EH (cell line): ENCODE measurements at regions not wholly inside any gene's neighbourhood (a gene's known extent, or its start where the extent isn't known, plus 50 kb on each side); places are given as distances from the start of the nearest gene placed in this dataset.
A peak's percentile ranks its signal among the peaks of the same experiment; 100 is the strongest.

Source experiments
- DNase-seq: peaks from one replicate; pipeline ENCODE4 v3.0.0-alpha.2; 2015; ENCODE audit warnings: low read depth

DNA sequence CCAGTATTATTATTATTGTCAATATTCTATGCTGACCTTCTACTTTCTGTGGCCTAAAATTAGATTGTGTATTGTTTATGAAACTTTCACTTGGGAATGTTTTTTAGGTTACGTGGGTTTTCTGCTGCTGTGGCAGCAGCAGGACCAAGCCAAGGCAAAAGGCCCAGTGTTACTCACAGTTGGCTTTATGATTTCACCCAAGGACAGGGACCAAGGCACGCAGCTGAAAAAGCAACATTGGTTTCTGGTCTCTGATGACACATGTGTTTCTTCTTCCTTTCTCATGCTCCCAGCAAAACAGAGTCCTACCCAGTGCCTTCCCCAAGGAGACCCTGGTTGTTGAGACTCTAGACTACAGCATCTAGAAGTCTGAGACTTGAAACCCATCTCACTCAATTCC lies 413.7 kb downstream of the SETD4 start:
- DNase-seq = peak; percentile 81

DNA sequence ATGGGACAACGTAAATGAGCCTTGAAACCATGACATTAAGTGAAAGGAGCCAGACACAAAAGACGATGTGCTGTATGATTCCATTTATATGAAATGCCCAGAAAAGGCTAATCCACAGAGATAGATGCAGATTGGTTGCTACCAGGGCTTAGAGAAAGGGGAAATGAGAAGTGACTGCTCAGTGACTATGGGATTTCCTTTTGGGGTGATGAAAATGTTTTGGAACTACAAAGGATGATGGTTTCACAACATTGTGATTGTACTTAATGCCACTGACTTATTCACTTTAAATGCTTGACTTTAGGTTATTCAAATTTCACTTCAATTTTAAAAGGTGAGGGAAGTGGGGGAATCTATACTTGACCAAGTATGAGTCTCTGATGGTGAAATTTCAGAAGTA lies 414.3 kb downstream of the SETD4 start:
- no peak for DNase-seq

- DNase-seq = no peak
Observed at GRCh38 chr21:35644523-35644922, 415.8 kb downstream of the SETD4 start.

GRCh38 chr21:35643176-35643575 lies 417.1 kb downstream of the SETD4 start:
- DNase-seq = peak; percentile 76

DNA sequence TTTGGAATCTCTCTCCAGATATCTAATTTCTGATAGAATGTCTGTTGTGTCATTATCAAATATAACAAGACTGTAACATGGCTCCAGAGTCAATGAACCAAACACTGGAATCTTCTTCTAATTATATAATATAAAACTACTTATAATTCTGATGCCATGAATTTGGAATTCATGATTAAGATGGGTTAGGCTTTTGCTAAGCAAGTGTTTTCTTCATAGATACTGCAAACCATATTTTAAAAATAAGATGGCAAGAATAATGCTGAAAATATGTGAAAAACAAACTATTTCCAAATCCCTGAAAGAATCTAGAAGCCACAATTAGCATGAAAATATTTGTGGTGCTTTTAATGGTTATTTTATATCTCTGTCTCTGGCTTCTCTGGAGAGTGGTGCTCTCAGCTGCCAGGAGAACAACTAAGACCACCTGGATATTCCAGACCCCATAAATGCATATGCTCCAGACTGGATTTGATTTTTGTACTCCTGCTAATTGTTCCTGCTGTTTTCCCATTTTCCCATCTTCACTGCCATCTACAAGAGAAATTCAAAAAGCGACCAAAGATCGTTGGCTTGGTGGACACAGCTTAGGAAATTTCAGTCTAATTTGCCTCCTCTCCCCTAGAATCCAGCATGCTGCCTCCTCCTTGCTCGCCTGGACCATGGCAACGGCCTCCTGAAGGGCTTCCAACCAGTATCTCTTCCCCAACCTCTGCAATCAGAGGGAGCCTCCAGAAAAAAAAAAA lies 418.9 kb downstream of the SETD4 start:
- DNase-seq = peak; percentile 89

- DNase-seq = peak; percentile 85
Observed at GRCh38 chr21:35637431-35637830, 422.9 kb downstream of the SETD4 start.

GRCh38 chr21:35635994-35636393 lies 424.3 kb downstream of the SETD4 start:
- DNase-seq = no peak

- DNase-seq = peak; percentile 95
Observed at GRCh38 chr21:35635261-35635660, 425.1 kb downstream of the SETD4 start.

DNA sequence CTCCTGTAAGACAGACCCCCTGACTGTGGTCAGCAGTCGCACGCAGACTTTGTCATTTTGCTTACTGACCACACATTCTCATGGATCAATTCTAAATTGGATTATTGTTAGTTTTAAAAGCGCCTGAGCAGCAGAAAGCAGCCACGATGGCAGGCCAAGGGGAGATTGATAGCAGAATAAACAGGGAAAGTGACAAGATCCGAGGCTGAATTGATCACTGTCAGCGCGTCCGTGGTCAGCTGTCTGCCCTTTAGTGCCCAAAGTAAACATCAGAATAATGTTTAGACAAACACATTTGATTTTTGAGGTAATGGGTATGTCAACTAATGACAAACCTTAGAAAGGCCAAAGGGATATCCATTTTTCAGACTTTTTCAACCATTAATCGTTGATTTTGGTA lies 426.8 kb downstream of the SETD4 start:
- DNase-seq = no peak

GRCh38 chr21:35632711-35633110 lies 427.6 kb downstream of the SETD4 start:
- no peak for DNase-seq

DNA sequence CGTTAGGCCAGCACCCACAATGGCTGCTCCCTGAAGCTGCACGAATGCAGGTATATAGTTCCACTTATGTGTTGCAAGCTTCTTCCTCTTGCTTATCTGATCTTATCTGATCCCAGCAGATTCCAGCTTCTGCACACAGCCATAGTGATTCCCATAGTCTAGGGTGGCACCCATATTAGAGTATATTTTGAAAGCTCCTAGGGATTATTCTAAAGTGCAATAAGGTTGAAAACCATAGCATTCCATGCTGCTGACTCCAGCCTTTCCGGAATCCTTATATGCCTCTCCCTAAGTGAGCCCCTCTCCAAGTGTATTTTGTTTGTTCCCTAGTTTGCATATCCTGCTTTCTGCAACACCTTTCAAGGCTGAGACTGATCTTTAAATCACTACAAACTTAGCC lies 432.0 kb downstream of the SETD4 start:
- DNase-seq = peak; percentile 79

DNA sequence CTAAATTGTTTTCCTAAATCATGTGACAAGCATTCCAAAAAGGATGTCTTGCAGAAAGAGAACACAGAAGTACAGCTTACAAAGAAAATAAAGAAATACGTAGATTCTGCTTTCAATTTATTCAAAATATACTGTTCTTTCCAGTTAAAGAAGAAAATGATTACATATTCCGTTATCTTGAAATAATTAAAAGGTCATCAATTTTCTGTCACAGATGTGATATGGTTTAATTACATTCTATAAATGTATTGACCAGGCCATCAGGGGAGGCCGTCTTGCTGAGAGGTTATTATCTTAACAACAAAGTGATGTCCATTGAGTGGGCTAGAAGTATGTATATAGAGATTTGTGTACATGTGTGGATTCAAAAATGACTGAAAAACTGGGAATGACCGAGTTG lies 432.9 kb downstream of the SETD4 start:
- no peak for DNase-seq

DNA sequence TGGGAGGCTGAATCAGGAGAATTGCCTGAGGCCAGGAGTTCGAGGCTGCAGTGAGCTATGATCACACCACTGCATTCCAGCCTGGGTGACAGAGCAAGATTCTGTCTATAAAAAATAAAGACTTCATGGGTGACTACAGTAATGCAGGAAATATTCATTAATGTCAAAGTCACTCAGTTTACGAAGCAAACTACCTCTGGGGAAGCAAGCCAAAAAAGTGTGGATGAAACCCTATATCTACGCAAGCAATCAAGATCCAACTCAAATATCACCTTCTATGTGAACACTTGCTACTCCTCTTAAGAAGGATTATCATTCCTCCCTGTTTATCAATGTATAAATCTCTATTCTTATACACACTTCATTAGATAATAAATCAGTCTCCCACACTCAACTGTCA lies 434.8 kb downstream of the SETD4 start:
- DNase-seq = no peak

DNA sequence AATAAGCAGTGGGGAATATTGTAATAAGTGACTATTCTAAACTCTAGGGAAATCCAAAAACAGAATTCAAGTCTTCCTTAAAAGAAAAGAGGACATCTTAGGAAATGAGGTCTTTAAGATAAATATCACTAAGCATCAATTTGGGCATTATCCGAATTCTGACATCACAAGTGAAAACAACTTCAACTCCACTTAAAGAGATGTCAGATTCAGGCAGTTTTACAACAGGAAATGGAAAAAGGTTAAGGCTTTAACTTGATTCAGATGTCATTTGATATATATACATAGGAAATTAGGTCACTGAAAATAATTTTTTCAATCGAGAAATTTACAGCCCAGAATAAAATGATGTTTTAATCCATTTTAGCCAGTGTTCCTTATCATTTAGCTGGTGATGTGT lies 435.4 kb downstream of the SETD4 start:
- peak; percentile 59 for DNase-seq

DNA sequence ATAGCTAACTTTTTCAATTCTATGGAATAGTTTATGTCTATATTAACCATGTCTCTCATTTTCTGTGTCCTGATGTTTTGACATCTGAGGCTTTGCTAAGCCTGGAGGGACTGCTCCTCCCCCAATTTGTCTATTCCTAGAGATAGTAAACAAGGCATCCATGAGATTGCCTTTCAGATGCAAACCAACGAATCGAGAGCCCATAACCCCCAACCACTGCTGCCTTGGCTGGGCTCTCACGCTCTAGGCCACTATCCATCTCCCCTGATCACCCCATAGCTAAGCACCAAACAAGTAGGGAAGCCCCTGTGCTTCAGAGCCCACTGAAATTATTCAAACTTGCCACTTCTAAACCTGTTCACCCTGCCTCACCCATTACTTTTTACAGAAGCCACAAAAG lies 437.7 kb downstream of the SETD4 start:
- no peak for DNase-seq

DNA sequence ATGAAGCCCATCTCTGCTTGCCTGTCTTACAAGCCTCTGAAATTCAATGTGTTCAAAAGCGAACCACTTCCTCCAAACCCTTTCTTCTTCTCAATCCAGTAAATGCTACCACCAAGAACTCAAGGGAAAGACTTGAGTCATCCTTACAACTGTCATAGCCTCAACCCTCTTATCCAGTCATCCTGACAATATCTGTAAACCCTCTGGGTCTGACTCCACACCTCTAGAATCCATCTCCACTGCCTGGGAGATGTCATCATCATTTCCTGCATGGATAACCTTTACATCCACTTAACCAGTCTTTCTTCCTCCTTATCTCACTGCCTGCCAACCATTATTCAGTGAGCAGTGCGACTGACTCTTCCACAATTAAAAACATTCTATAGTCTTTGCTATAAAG lies 441.1 kb downstream of the SETD4 start:
- peak; percentile 91 for DNase-seq

DNA sequence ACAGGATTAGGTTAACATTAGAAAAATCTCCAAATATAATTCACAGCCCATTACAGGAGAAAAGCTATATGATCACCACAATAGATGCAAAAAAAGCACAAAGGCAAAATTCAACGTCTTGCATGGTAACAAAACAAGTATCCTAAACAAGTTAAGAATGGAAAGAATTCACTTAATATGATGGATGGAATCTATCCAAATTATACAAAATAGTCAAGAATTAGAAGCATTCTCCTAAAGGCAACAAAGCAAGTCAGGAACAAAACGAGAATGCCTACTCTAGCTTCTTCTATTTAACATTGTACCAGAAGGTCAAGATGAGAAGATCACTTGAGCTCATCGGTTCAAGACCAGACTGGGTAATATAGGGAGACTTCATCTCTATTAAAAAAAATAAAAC lies 442.8 kb downstream of the SETD4 start:
- DNase-seq = peak; percentile 52

DNA sequence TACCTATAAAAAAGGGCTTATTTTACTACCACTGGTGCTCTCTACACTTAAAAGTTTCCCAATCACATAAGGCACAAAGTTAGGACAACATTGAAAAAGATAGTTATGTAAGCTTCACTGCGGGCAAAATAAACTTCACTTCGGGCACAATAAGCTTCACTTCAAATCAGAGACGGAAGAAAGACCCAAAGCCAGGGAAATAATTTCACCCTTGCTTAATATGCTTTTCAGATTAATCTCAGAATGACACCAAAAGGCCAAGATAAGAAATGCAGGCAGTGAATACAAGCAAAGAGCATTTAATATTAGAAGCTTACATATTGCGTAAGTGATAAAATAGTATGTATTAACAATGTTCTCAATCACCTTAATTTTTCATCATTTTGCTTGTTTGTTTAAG lies 444.2 kb downstream of the SETD4 start:
- peak; percentile 73 for DNase-seq

DNA sequence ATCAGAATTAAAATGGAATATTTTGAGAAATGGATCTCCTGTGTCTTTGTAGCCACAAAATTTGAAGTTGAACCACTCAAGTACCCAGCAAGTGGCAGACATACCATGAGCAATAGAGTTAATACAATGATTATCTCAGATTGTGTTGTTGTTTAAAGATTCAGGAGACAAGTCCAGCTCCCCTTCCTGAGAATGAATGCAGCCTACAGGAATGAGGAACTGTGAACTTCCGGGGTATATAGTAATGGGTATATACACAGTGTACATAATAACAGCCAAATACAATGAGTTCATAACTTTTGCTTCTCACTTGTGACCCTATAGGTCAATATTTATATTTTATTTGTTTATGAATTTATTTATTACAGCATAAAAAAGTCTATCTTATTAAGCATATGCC lies 445.0 kb downstream of the SETD4 start:
- DNase-seq = no peak

DNA sequence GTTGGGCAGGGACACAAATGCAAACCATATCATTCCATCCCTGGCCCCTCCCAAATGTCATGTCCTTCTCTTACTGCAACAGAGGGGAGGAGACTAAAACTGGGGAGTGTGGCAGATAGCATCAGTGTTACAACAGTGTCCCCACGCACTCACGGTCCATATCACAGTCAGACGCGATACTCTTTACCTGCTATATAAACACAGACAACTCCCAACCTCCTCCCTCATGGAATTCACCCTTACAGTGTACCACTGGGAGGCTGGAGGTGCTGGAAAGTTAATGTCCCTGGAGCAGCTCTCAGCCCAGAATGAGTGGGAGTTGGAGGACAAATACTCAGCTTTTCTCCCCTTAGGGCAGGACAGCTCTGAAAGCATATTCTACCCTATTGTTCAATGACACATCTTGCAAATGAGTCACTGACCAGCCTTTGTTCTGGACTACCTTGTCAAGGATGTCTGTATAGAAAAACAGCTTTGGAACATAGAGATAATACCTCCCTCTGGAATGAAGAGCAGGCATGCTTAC lies 445.9 kb downstream of the SETD4 start:
- peak; percentile 66 for DNase-seq

DNA sequence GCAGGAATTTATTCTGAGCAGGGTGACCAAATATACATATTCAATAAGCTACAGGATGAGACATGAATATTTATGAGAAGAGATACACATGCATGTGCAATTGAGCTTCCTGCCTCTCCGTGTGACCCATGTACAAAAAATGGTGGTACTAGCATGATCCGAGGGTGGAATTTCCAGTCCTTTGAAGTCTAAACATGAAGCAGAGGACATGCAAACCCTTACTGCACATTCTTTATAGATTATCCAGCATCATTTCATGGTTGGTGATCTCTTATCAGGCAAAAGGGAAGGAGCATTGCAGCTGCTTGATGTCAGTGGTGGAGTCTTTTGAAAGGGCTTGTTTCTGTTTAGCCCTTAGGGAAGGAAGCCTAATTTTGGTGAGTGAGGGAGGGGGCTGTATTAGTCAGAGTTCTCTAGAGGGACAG lies 448.6 kb downstream of the SETD4 start:
- DNase-seq = peak; percentile 82

DNA sequence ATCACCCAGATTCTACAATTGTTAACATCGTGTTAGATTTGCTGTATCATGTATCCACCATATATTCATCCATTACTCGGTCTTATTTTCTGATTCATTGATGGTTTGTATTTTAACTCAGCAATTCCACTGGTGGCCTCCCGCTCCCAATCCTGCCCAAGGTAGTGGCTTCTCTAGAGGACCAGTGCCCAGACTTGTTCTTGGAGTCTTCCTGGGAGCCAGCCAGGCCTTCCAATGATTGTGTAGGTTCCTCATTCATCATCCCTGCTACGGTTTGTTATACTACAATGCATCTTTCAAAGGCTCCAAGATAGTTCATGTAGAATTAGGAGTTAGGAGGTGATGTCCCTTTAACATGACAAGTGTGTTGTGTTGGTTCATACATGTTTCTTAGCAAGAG lies 451.1 kb downstream of the SETD4 start:
- DNase-seq = no peak

DNA sequence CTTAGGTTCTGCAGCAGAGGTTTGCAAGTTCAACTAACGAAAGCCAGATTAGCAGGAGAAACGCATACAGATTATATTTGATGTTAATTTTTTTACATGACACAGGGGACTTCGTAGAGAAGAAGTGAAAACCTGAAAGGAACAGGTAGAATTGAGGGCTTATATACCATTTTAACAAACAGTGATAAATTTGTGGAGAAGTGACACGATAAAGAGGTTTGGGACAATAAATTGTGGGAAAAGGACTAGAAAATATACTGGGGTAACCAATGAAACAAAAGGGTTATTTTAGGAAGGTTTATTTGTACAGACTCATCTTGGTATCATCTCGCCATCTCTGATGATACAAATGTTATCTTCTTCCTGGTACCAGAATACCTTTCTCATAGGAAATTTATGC lies 452.9 kb downstream of the SETD4 start:
- DNase-seq = no peak

GRCh38 chr21:35606578-35606977 lies 453.7 kb downstream of the SETD4 start:
- no peak for DNase-seq
